ENCODE measurements at regions not wholly inside any gene's neighbourhood (a gene's known extent, or its start where the extent isn't known, plus 50 kb on each side); places are given as distances from the start of the nearest gene placed in this dataset.

DNA sequence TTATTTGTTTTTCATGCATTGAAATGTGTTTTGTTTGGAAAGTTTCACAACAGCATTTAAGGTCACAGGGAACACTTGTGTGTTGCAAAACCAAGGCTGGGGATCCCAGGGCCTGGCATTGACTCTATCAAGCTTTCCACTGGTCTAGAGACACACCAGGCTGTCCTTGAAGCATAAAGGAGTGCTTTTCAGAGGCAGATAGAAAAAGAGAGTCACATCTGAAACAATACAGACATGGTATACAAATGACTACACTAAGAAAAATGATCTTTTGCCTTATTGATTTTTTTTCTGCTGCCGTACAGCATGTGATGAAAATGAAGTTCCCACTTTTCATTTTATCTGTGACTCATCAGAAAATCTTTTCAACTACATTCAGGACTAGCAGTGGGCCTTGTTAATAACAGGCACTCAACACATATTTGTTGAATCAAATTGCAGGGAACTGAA lies 61.9 kb upstream of the ZCCHC2 start:
- TF ChIP-seq CTCF (conservative IDR thresholded peaks at IDR 0.05 in 1 of 2, IDR thresholded peaks at IDR 0.05 in 1 of 2; ENCODE audit: low read depth in 1 of 2, low read length in 2 of 2), result no peak
- no peak for TF ChIP-seq EZH2 (IDR thresholded peaks at IDR 0.05; ENCODE audit: low read length, missing control alignments)

All from fibroblast of lung (primary cell).